HepG2 (cell line): ENCODE measurements at regions not wholly inside any gene's neighbourhood (a gene's known extent, or its start where the extent isn't known, plus 50 kb on each side); places are given as distances from the start of the nearest gene placed in this dataset.

Experiments
- ATAC-seq: fragments of 200-7000 bp; cut with Tn5 transposase; 3 replicates; pipeline ENCODE4 v1.9.1; 2020; ENCODE audit warnings: mild to moderate bottlenecking, moderate library complexity
- BruUV-seq: library from RNA; stranded (reverse); fragments of 400-500 nt; replicated peaks from 2 replicates; lab custom pipeline; 2021; lab: Mats Ljungman, UMichigan
- CTCF ChIA-PET: fragments of 300-600 bp; formaldehyde crosslinking; extraction: SDS; loops from one replicate; lab custom pipeline; 2021; ENCODE audit warnings: low total read pairs, inconsistent platforms, low intra/inter-chr PET ratio; lab: Yijun Ruan, JAX
- POLR2A ChIA-PET: fragments of 350-600 bp; sonication (Branson Sonifier 250); formaldehyde crosslinking; loops from one replicate; lab custom pipeline; 2020; ENCODE audit warnings: antibody characterized with exemption, inconsistent platforms; lab: Yijun Ruan, JAX
- DNase-seq: peaks from one replicate; pipeline ENCODE4 v3.0.0-alpha.2; 2015; ENCODE audit warnings: low spot score
- FAIRE-seq: peaks from 3 replicates; lab custom pipeline; 2011; peaks lifted over from hg19 to GRCh38; lab: Jason Lieb, UNC
- H2AFZ ChIP-seq: one replicate; pipeline ENCODE4 v1.6.1; 2011; ENCODE audit warnings: low read length, inconsistent platforms
- H3K27ac ChIP-seq: fragments of 300-600 bp; 3 replicates; pipeline ENCODE4 v1.8.0; 2011; ENCODE audit warnings: mixed run types, mild to moderate bottlenecking, mixed read lengths, low read length, inconsistent platforms; ENCODE audit not compliant: insufficient read depth; ENCODE audit errors: extremely low read length
- H3K27me3 ChIP-seq, 2 experiments: fragments of 200-600 bp in 1 of 2; 2 replicates in 1 of 2; 3 replicates in 1 of 2; pipeline versions ENCODE4 v1.6.0 to v1.8.0; 2011; ENCODE audit warnings: low read length in 2 of 2, mild to moderate bottlenecking in 2 of 2, moderate library complexity in 2 of 2, inconsistent platforms in 1 of 2; ENCODE audit not compliant: insufficient read depth in 2 of 2, control insufficient read depth in 1 of 2
- H3K36me3 ChIP-seq, 2 experiments: fragments of 200-600 bp in 1 of 2; replicated peaks in 1 of 2; 2 replicates in 1 of 2; 3 replicates in 1 of 2; pipeline versions ENCODE4 v1.5.1 to v1.8.0; 2011; ENCODE audit warnings: low read length in 2 of 2, inconsistent platforms in 1 of 2; ENCODE audit not compliant: insufficient read depth in 2 of 2, control insufficient read depth in 1 of 2
- H3K4me1 ChIP-seq: 2 replicates; pipeline ENCODE4 v1.5.1; 2012; ENCODE audit warnings: low read length, inconsistent platforms; ENCODE audit not compliant: insufficient read depth
- H3K4me2 ChIP-seq: 2 replicates; pipeline ENCODE4 v1.6.0; 2011; ENCODE audit warnings: low read depth, low read length, inconsistent platforms
- H3K4me3 ChIP-seq, 3 experiments: fragments of 200-600 bp in 1 of 3; sonication (generic), shearing (Covaris generic) in 1 of 3; replicated peaks in 1 of 3; 2 replicates each; pipeline ENCODE4 v1.5.1; 2011 to 2016; ENCODE audit warnings: low read length in 3 of 3, inconsistent platforms in 2 of 3, low read depth in 2 of 3, mild to moderate bottlenecking in 2 of 3, control low read depth in 1 of 3, mixed read lengths in 1 of 3; ENCODE audit not compliant: insufficient read depth in 1 of 3
- H3K79me2 ChIP-seq: one replicate; pipeline ENCODE4 v1.6.1; 2011; ENCODE audit warnings: low read length, inconsistent platforms; ENCODE audit not compliant: insufficient read depth
- H3K9ac ChIP-seq: 2 replicates; pipeline ENCODE4 v1.6.0; 2011; ENCODE audit warnings: mild to moderate bottlenecking, low read depth, low read length, inconsistent platforms; ENCODE audit not compliant: insufficient read depth
- H3K9me3 ChIP-seq: 2 replicates; pipeline ENCODE4 v1.5.1; 2012; ENCODE audit warnings: mild to moderate bottlenecking, low read length
- H4K20me1 ChIP-seq: 2 replicates; pipeline ENCODE4 v1.6.0; 2011; ENCODE audit warnings: inconsistent platforms, mild to moderate bottlenecking, low read length, moderate library complexity; ENCODE audit not compliant: insufficient read depth
- HNRNPK ChIP-seq: fragments of 200-400 bp; formaldehyde crosslinking; IDR thresholded peaks from 2 replicates; pipeline ENCODE4 v1.6.1; 2018; ENCODE audit warnings: low read length, low read depth, moderate library complexity, mild to moderate bottlenecking; ENCODE audit not compliant: poor library complexity, severe bottlenecking
- MYC ChIP-seq: sonication (generic); formaldehyde crosslinking; IDR thresholded peaks from 2 replicates; pipeline ENCODE4 v1.9.0; 2021; ENCODE audit warnings: missing genetic modification reagents, borderline replicate concordance
- NFYC ChIP-seq: IDR thresholded peaks from 2 replicates; pipeline ENCODE4 v1.6.1; 2016; ENCODE audit warnings: missing genetic modification reagents, missing compliant biosample characterization
- SP4 ChIP-seq: sonication (generic); formaldehyde crosslinking; IDR thresholded peaks from 2 replicates; pipeline ENCODE4 v1.8.1; 2023; ENCODE audit warnings: mild to moderate bottlenecking, missing genetic modification reagents
- ZNF687 ChIP-seq: sonication (generic); formaldehyde crosslinking; IDR thresholded peaks from 2 replicates; pipeline ENCODE4 v1.5.1; 2020; ENCODE audit warnings: mild to moderate bottlenecking, missing genetic modification reagents, moderate library complexity
- WGBS: methylation state at CpG from one replicate; pipeline ENCODE4 v1.1.6; 2017; ENCODE audit warnings: low lambda C conversion rate; 5-methylcytosine and 5-hydroxymethylcytosine counted together
- in situ Hi-C: cut with HindIII; loops from 2 replicates; pipeline ENCODE4 v1.10.0; 2017; ENCODE audit warnings: low pct_unique_long_range_greater_than_20kb; ENCODE audit not compliant: extremely low pct_ligation_motif_present
- intact Hi-C: fragments of 100-400 bp; cut with micrococcal nuclease; formaldehyde crosslinking; loops from one replicate; pipeline ENCODE4 v1.10.0; 2022; ENCODE audit not compliant: unreplicated experiment
- TF ChIP-seq, protein P1 (sequence below): sonication (generic); formaldehyde crosslinking; IDR thresholded peaks from 2 replicates; pipeline ENCODE4 v1.5.1; 2020; ENCODE audit warnings: missing genetic modification reagents, mild to moderate bottlenecking, borderline replicate concordance

GRCh38 chr3:95049841-95050240 lies 987.0 kb downstream of the NSUN3 start (continued):
- TF ChIP-seq ZNF687 (CRISPR knock-in tag) (no peak), NFYC (CRISPR knock-in tag) (no peak)

DNA sequence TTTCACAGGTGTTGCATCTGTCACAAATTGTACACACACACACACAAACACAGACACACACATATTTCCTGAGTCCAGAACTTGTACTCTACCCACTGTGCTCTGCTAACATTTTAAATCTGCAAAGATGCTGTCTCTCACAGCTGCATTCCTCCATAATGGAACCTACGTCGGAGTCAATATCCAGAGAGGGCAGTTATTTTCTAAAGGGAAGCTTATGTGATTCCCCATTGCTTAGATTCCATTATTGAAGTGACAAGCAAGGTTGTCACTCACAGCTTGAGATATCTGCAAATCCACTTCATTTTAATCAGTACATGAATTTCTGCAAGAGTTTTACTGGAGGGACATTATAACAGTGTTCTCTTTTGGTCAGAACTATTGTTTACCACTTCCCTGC lies 992.4 kb downstream of the NSUN3 start:
- Histone ChIP-seq H3K79me2 (no peaks in the 10 kb centered on the region), H2AFZ (no peak overlapping the region), H3K4me2 (no peak overlapping the region)
- WGBS: 77% methylated on average over 2 of the region's 2 CpGs
- peak; percentile 24 for TF ChIP-seq HNRNPK
- TF ChIP-seq SP4: no peak
- TF ChIP-seq MYC (CRISPR knock-in tag): no peak
- TF ChIP-seq, protein P1, sequence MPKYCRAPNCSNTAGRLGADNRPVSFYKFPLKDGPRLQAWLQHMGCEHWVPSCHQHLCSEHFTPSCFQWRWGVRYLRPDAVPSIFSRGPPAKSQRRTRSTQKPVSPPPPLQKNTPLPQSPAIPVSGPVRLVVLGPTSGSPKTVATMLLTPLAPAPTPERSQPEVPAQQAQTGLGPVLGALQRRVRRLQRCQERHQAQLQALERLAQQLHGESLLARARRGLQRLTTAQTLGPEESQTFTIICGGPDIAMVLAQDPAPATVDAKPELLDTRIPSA (CRISPR knock-in tag): no peak
- TF ChIP-seq, all 625 proteins: peak for 1
- Histone ChIP-seq H3K9ac (no peak overlapping the region), H4K20me1 (no peaks in the 10 kb centered on the region; the same call in 1 of the 2 replicates), H3K27ac (no peak overlapping the region), H3K4me1 (no peaks in the 10 kb centered on the region), H3K36me3 (no peaks in the 10 kb centered on the region), H3K27me3 (no peaks in the 10 kb centered on the region), H3K4me3 (no peak overlapping the region), H3K9me3 (no peaks in the 10 kb centered on the region)
- no peak for ATAC-seq
- no peak for FAIRE-seq
- POLR2A ChIA-PET: no interaction called here
- CTCF ChIA-PET: no interaction called here
- BruUV-seq: no TSS peak
- in situ Hi-C loops: no loop called here
- DNase-seq: no peak
- intact Hi-C loops: no loop called here
